ENCODE measurements at regions not wholly inside any gene's neighbourhood (a gene's known extent, or its start where the extent isn't known, plus 50 kb on each side); places are given as distances from the start of the nearest gene placed in this dataset.

DNA sequence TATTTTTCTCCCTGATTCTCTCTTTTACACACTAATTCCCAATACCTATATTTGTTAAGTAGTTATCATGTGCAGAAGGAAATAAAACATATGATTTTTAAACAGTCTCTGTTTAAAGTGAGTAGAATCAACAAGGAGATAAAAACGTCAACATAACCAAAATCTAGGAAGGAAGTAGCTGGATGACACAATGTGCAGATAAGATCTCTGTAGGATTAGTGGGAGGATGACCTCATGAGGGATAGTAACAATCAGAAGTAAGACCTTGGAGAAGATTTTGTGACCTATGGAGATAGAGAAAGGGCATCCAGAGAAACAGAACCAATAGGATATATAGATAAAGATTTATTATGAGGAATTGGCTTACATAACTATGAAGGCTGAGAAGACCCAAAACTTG lies 262.6 kb upstream of the CDH11 start:
- TF ChIP-seq, protein P1, sequence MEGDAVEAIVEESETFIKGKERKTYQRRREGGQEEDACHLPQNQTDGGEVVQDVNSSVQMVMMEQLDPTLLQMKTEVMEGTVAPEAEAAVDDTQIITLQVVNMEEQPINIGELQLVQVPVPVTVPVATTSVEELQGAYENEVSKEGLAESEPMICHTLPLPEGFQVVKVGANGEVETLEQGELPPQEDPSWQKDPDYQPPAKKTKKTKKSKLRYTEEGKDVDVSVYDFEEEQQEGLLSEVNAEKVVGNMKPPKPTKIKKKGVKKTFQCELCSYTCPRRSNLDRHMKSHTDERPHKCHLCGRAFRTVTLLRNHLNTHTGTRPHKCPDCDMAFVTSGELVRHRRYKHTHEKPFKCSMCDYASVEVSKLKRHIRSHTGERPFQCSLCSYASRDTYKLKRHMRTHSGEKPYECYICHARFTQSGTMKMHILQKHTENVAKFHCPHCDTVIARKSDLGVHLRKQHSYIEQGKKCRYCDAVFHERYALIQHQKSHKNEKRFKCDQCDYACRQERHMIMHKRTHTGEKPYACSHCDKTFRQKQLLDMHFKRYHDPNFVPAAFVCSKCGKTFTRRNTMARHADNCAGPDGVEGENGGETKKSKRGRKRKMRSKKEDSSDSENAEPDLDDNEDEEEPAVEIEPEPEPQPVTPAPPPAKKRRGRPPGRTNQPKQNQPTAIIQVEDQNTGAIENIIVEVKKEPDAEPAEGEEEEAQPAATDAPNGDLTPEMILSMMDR (conservative IDR thresholded peaks at IDR 0.05; ENCODE audit: low read length) = no peak
- TF ChIP-seq EZH2phosphoT487 (IDR thresholded peaks at IDR 0.05; ENCODE audit: borderline replicate concordance, low read depth, low read length) = no peak
